LoVo (cell line): ENCODE measurements at regions not wholly inside any gene's neighbourhood (a gene's known extent, or its start where the extent isn't known, plus 50 kb on each side); places are given as distances from the start of the nearest gene placed in this dataset.

ENCODE experiments used
- DNase-seq: peaks from one replicate; pipeline ENCODE4 v3.0.0-alpha.2; 2016; ENCODE audit warnings: low spot score

GRCh38 chrX:139290310-139290709 is 240.2 kb upstream of the F9 start:
- DNase-seq: no peak

- no peak for DNase-seq
Observed at GRCh38 chrX:139287155-139287924, 243.2 kb upstream of the F9 start.

- no peak for DNase-seq
Observed at GRCh38 chrX:139286342-139286741, 244.2 kb upstream of the F9 start.

- DNase-seq: no peak
Observed at GRCh38 chrX:139267851-139268250, 262.7 kb upstream of the F9 start.

- DNase-seq: no peak
Observed at GRCh38 chrX:139246295-139246694, 284.2 kb upstream of the F9 start.

- DNase-seq: no peak
Observed at GRCh38 chrX:139237141-139237540, 293.4 kb upstream of the F9 start.

- DNase-seq: no peak
Observed at GRCh38 chrX:139234898-139235297, 295.6 kb upstream of the F9 start.

GRCh38 chrX:139224953-139225665 is 305.4 kb upstream of the F9 start:
- DNase-seq: no peak

- no peak for DNase-seq
Observed at GRCh38 chrX:139222511-139223200, 307.9 kb upstream of the F9 start.

GRCh38 chrX:139213241-139213709 is 317.3 kb upstream of the F9 start:
- no peak for DNase-seq

GRCh38 chrX:139211568-139212182 is 318.9 kb upstream of the F9 start:
- no peak for DNase-seq

- no peak for DNase-seq
Observed at GRCh38 chrX:139209342-139209741, 321.2 kb upstream of the F9 start.

- no peak for DNase-seq
Observed at GRCh38 chrX:139207655-139208054, 322.9 kb upstream of the F9 start.

- no peak for DNase-seq
Observed at GRCh38 chrX:139206914-139207313, 323.6 kb upstream of the F9 start.

GRCh38 chrX:139204898-139205667 is 325.5 kb upstream of the F9 start:
- DNase-seq: peak; percentile 1

- DNase-seq: no peak
Observed at GRCh38 chrX:139204571-139204897, 326.0 kb upstream of the F9 start.

- no peak for DNase-seq
Observed at GRCh38 chrX:139203651-139204570, 326.6 kb upstream of the F9 start.

- DNase-seq: no peak
Observed at GRCh38 chrX:139202742-139203420, 327.7 kb upstream of the F9 start.

- no peak for DNase-seq
Observed at GRCh38 chrX:139201924-139202323, 328.6 kb upstream of the F9 start.

- DNase-seq: no peak
Observed at GRCh38 chrX:139200793-139201192, 329.7 kb upstream of the F9 start.
